ENCODE measurements at regions not wholly inside any gene's neighbourhood (a gene's known extent, or its start where the extent isn't known, plus 50 kb on each side); places are given as distances from the start of the nearest gene placed in this dataset.

DNA sequence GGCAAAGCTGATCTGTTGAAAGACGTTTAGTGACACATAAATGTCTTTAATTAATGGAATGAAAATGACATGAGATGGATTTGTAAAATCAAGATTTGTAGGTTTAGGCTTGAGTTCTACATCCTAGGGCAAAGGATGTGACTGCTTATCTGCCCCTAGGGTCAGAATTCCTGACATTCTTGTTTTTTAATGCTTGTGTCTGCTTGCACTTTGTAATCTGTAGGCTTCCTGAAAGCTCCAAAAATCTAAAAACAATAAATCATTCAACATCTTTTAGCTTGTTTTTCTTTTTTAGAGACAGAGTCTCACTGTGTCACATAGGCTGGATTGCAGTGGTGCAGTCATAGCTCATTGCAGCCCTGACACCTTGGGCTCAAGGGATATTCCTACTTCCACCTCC, 107.9 kb upstream of the MLIP start:
- no CpG with 5 or more reads among the region's 1 CpG for WGBS, 2 experiments (ENCODE audit: extremely low coverage in 2 of 2, insufficient read length in 1 of 2)
- no peak overlapping the region for H3K4ac ChIP-seq (ENCODE audit: low read depth, low read length)
- no peaks in the 10 kb centered on the region for H3K79me1 ChIP-seq (ENCODE audit: low read depth in 1 of 2, low read length in 2 of 2)
- no peaks in the 10 kb centered on the region; the same call in 1 of the 2 replicates for H3K4me1 ChIP-seq (ENCODE audit: control insufficient read depth, insufficient read depth, low read length)
- intact Hi-C loops (cut with micrococcal nuclease) (no loop called here), dilution Hi-C loops (cut with HindIII; ENCODE audit: low sequenced_read_pairs, unreplicated experiment) (no loop called here), in situ Hi-C loops (cut with MboI; ENCODE audit: low sequenced_read_pairs) (no loop called here)
- H3K14ac ChIP-seq (replicated peaks; ENCODE audit: low read depth, low read length), result no peak overlapping the region
- H3K9ac ChIP-seq (ENCODE audit: low read depth, low read length), result no peak overlapping the region
- no peak overlapping the region for H2BK5ac ChIP-seq (ENCODE audit: low read depth, low read length, poor library complexity, severe bottlenecking)
- no peak overlapping the region for H4K5ac ChIP-seq (ENCODE audit: low read depth, low read length)
- H3K9me1 ChIP-seq (ENCODE audit: insufficient read depth, low read length), result no peaks in the 10 kb centered on the region
- ChIA-PET POLR2A (ENCODE audit: unreplicated experiment) (no interaction called here), CTCF (no interaction called here)
- BruUV-seq (replicated peaks), result no TSS peak
- no peak overlapping the region for H3K23ac ChIP-seq (ENCODE audit: low read depth, low read length)
- no peak overlapping the region for H3K4me2 ChIP-seq (ENCODE audit: low read depth, low read length)
- ATAC-seq (ENCODE audit: low read depth), result no peak; the same call in 1 of the 2 replicates
- H3K36me3 ChIP-seq (ENCODE audit: control insufficient read depth, insufficient read depth, low read length), result no peaks in the 10 kb centered on the region
- H2AFZ ChIP-seq (replicated peaks; ENCODE audit: low read length, poor library complexity), result no peak overlapping the region
- H2AK5ac ChIP-seq (ENCODE audit: low read depth, low read length), result no peak overlapping the region
- H3K27ac ChIP-seq (ENCODE audit: insufficient read depth, low read length), result no peak overlapping the region
- H3K56ac ChIP-seq (ENCODE audit: extremely low read depth, insufficient read depth, low read length), result no peak overlapping the region
- H4K91ac ChIP-seq (ENCODE audit: insufficient read depth, low read depth, low read length), result no peak overlapping the region
- H3K27me3 ChIP-seq (ENCODE audit: control insufficient read depth, insufficient read depth, low read length), result no peaks in the 10 kb centered on the region
- no peaks in the 10 kb centered on the region for H3K9me3 ChIP-seq (ENCODE audit: control insufficient read depth, insufficient read depth, low read length)
- no peak overlapping the region for H2BK120ac ChIP-seq (ENCODE audit: low read depth, low read length)
- no peak overlapping the region for H2AK9ac ChIP-seq (replicated peaks; ENCODE audit: low read depth, low read length, poor library complexity)
- no peak overlapping the region for H2BK20ac ChIP-seq (ENCODE audit: low read depth, low read length)
- no peak overlapping the region for H3K4me3 ChIP-seq (ENCODE audit: insufficient read depth, low read depth, low read length)
- DNase-seq, result no peak
- no peak overlapping the region for H3K18ac ChIP-seq (ENCODE audit: low read depth, low read length)
- TF ChIP-seq RAD21 (IDR thresholded peaks at IDR 0.05; ENCODE audit: low read length), result no peak
- H4K20me1 ChIP-seq (ENCODE audit: insufficient read depth, low read length), result no peaks in the 10 kb centered on the region
- no peak overlapping the region for H2BK15ac ChIP-seq (ENCODE audit: low read depth, low read length)
- no peak overlapping the region for H4K8ac ChIP-seq (ENCODE audit: low read depth in 2 of 2, low read length in 2 of 2)

Data from IMR-90 (cell line).